ENCODE measurements at regions not wholly inside any gene's neighbourhood (a gene's known extent, or its start where the extent isn't known, plus 50 kb on each side); places are given as distances from the start of the nearest gene placed in this dataset.

DNA sequence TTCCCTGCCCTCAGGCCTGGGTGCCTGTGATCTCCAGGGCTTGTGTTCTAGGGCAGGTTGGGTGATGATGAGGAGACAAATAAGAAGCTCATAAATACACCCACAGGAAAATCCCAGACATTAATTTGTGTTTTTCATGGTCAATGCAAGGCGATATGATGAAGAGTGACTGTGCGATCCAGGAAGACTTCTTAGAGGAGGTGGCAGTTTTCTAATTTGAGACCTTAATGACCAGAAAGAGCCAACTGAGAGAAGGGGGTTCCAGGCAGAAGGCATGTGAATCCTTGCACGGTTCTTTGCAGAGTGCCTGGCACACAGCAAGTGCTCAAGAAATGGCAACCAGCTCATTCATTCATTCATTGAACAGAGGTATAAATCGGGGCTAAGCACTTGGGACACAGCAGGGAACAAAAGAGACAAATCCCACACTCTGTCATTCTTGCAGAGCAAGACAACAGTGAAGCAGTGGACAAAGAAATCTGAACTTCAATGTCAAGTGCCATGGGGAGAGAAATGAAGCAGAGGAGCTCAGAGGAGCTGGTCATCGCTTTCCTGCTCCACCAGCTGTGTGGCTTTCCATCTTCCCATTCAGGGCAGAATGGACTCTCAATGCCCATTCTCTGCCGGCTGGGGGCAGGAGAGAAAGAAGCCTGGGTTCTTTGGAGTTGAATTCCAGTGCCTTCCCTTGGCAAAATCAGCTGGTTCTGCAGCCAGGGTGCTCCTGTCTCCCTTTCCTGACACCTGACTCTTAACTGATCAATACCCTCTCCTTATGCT is 128.3 kb downstream of the AACS start:
- no peak for TF ChIP-seq POLR2AphosphoS5 (IDR thresholded peaks at IDR 0.05; ENCODE audit: insufficient read depth, low read depth, low read length)
- TF ChIP-seq, protein P1, sequence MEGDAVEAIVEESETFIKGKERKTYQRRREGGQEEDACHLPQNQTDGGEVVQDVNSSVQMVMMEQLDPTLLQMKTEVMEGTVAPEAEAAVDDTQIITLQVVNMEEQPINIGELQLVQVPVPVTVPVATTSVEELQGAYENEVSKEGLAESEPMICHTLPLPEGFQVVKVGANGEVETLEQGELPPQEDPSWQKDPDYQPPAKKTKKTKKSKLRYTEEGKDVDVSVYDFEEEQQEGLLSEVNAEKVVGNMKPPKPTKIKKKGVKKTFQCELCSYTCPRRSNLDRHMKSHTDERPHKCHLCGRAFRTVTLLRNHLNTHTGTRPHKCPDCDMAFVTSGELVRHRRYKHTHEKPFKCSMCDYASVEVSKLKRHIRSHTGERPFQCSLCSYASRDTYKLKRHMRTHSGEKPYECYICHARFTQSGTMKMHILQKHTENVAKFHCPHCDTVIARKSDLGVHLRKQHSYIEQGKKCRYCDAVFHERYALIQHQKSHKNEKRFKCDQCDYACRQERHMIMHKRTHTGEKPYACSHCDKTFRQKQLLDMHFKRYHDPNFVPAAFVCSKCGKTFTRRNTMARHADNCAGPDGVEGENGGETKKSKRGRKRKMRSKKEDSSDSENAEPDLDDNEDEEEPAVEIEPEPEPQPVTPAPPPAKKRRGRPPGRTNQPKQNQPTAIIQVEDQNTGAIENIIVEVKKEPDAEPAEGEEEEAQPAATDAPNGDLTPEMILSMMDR (IDR thresholded peaks at IDR 0.05; ENCODE audit: extremely low read depth in 1 of 2, insufficient read depth in 1 of 2, low read depth in 1 of 2, low read length in 2 of 2), result no peak
- TF ChIP-seq MYC (IDR thresholded peaks at IDR 0.05; ENCODE audit: low read depth, low read length), result no peak
- TF ChIP-seq POLR2A (IDR thresholded peaks at IDR 0.05; ENCODE audit: low read depth, low read length), result no peak
- TF ChIP-seq JUN (IDR thresholded peaks at IDR 0.05; ENCODE audit: borderline replicate concordance, insufficient read depth, insufficient read length, low read depth), result no peak
- TF ChIP-seq, protein P2, sequence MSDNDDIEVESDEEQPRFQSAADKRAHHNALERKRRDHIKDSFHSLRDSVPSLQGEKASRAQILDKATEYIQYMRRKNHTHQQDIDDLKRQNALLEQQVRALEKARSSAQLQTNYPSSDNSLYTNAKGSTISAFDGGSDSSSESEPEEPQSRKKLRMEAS (IDR thresholded peaks at IDR 0.05; ENCODE audit: insufficient read depth, insufficient read length), result no peak
- TF ChIP-seq GATA2 (IDR thresholded peaks at IDR 0.05; ENCODE audit: insufficient read depth, insufficient read length, low read depth, low read length), result no peak
- no peak for TF ChIP-seq EZH2 (IDR thresholded peaks at IDR 0.05; ENCODE audit: borderline replicate concordance, low read depth, low read length, severe bottlenecking)
- no peak for TF ChIP-seq FOS (IDR thresholded peaks at IDR 0.05; ENCODE audit: borderline replicate concordance, insufficient read depth, low read length)

Measured in endothelial cell of umbilical vein (primary cell).